ENCODE measurements at regions not wholly inside any gene's neighbourhood (a gene's known extent, or its start where the extent isn't known, plus 50 kb on each side); places are given as distances from the start of the nearest gene placed in this dataset.

- TF ChIP-seq CHD7 (IDR thresholded peaks at IDR 0.05; ENCODE audit: insufficient replicate concordance, low read length) (no peak), TEAD4 (IDR thresholded peaks at IDR 0.05; ENCODE audit: low read depth, low read length) (0 out of 2 replicates have a peak, but pooled peaks have one; percentile 11), KDM4A (IDR thresholded peaks at IDR 0.05; ENCODE audit: low read depth, low read length, severe bottlenecking) (peak; percentile 95), CREB1 (IDR thresholded peaks at IDR 0.05) (0 out of 2 replicates have a peak, but pooled peaks have one; percentile 46), EGR1 (IDR thresholded peaks at IDR 0.05; ENCODE audit: borderline replicate concordance, low read depth, low read length) (no peak), ASH2L (IDR thresholded peaks at IDR 0.05; ENCODE audit: low read length) (peak; percentile 17)
Measured at GRCh38 chr18:34976899-34977837, 64.0 kb upstream of the MAPRE2 start (continued).

All from H1 (cell line).